ENCODE measurements at regions not wholly inside any gene's neighbourhood (a gene's known extent, or its start where the extent isn't known, plus 50 kb on each side); places are given as distances from the start of the nearest gene placed in this dataset.

- no peak for TF ChIP-seq CTCF (IDR thresholded peaks at IDR 0.05; ENCODE audit: insufficient read depth, low read length, severe bottlenecking)
- DNase-seq (ENCODE audit: low read depth) (peak; percentile 93), FAIRE-seq (no peak)
- H3K36me3 ChIP-seq (ENCODE audit: control insufficient read depth, insufficient read depth, low read length): no peaks in the 10 kb centered on the region
- no peak overlapping the region for H3K4me3 ChIP-seq (ENCODE audit: low read depth, low read length)
- no peaks in the 10 kb centered on the region for H3K27me3 ChIP-seq (ENCODE audit: control insufficient read depth, insufficient read depth, low read length)
Observed at GRCh38 chr6:28589234-28589956, 63.7 kb downstream of the GPX5 start.

GRCh38 chr6:28589957-28590349, 64.3 kb downstream of the GPX5 start:
- FAIRE-seq (no peak), DNase-seq (ENCODE audit: low read depth) (no peak)
- H3K27me3 ChIP-seq (ENCODE audit: control insufficient read depth, insufficient read depth, low read length): no peaks in the 10 kb centered on the region
- H3K36me3 ChIP-seq (ENCODE audit: control insufficient read depth, insufficient read depth, low read length): no peaks in the 10 kb centered on the region
- no peak overlapping the region for H3K4me3 ChIP-seq (ENCODE audit: low read depth, low read length)
- TF ChIP-seq CTCF (IDR thresholded peaks at IDR 0.05; ENCODE audit: insufficient read depth, low read length, severe bottlenecking): no peak

- peak; percentile 50 for DNase-seq (ENCODE audit: low read depth)
- peak overlapping the region; percentile 31 for H3K4me3 ChIP-seq (ENCODE audit: low read depth, low read length)
- H3K36me3 ChIP-seq (ENCODE audit: control insufficient read depth, insufficient read depth, low read length): no peaks in the 10 kb centered on the region
- TF ChIP-seq CTCF (IDR thresholded peaks at IDR 0.05; ENCODE audit: insufficient read depth, low read length, severe bottlenecking): no peak
- FAIRE-seq: no peak
- H3K27me3 ChIP-seq (ENCODE audit: control insufficient read depth, insufficient read depth, low read length): no peaks in the 10 kb centered on the region
Observed at GRCh38 chr6:28597217-28597835, 71.6 kb downstream of the GPX5 start.

- Histone ChIP-seq H3K4me3 (ENCODE audit: low read depth, low read length) (peak overlapping the region; percentile 31), H3K27me3 (ENCODE audit: control insufficient read depth, insufficient read depth, low read length) (no peaks in the 10 kb centered on the region), H3K36me3 (ENCODE audit: control insufficient read depth, insufficient read depth, low read length) (no peaks in the 10 kb centered on the region)
- DNase-seq (ENCODE audit: low read depth): no peak
- no peak for FAIRE-seq
- no peak for TF ChIP-seq CTCF (IDR thresholded peaks at IDR 0.05; ENCODE audit: insufficient read depth, low read length, severe bottlenecking)
Observed at GRCh38 chr6:28597924-28598722, 72.4 kb downstream of the GPX5 start.

GRCh38 chr6:28598757-28599686, 73.3 kb downstream of the GPX5 start:
- TF ChIP-seq CTCF (IDR thresholded peaks at IDR 0.05; ENCODE audit: insufficient read depth, low read length, severe bottlenecking): no peak
- no peaks in the 10 kb centered on the region for H3K36me3 ChIP-seq (ENCODE audit: control insufficient read depth, insufficient read depth, low read length)
- FAIRE-seq (no peak), DNase-seq (ENCODE audit: low read depth) (no peak)
- no peaks in the 10 kb centered on the region for H3K27me3 ChIP-seq (ENCODE audit: control insufficient read depth, insufficient read depth, low read length)
- no peak overlapping the region for H3K4me3 ChIP-seq (ENCODE audit: low read depth, low read length)

All from bronchial epithelial cell (primary cell).